Choroid plexus epithelial cell (primary cell): ENCODE measurements at regions not wholly inside any gene's neighbourhood (a gene's known extent, or its start where the extent isn't known, plus 50 kb on each side); places are given as distances from the start of the nearest gene placed in this dataset.
A peak's percentile ranks its signal among the peaks of the same experiment; 100 is the strongest.

Source experiments
- DNase-seq: peaks from one replicate; pipeline ENCODE4 v3.0.0-alpha.2; 2010; ENCODE audit warnings: low read depth
- H3K4me3 ChIP-seq: 2 replicates; pipeline ENCODE4 v1.5.1; 2011; ENCODE audit warnings: low read depth, mild to moderate bottlenecking, control low read depth, low read length, moderate library complexity
- CTCF ChIP-seq: conservative IDR thresholded peaks from 2 replicates; pipeline ENCODE4 v1.5.1; 2011; ENCODE audit warnings: low read depth, mild to moderate bottlenecking, control low read depth, inconsistent platforms, low read length, moderate library complexity

GRCh38 chr12:78387721-78388120 lies 476.9 kb upstream of the SYT1 start:
- no peak for TF ChIP-seq CTCF
- DNase-seq = no peak
- no peak overlapping the region for H3K4me3 ChIP-seq

- TF ChIP-seq CTCF = no peak
- no peak overlapping the region for H3K4me3 ChIP-seq
- DNase-seq = no peak
Observed at GRCh38 chr12:78388461-78388860, 476.1 kb upstream of the SYT1 start.

GRCh38 chr12:78390920-78391319 lies 473.7 kb upstream of the SYT1 start:
- TF ChIP-seq CTCF = no peak
- no peak overlapping the region for H3K4me3 ChIP-seq
- no peak for DNase-seq

- TF ChIP-seq CTCF = peak; percentile 65
- no peak overlapping the region for H3K4me3 ChIP-seq
- peak; percentile 73 for DNase-seq
Observed at GRCh38 chr12:78392918-78393317, 471.7 kb upstream of the SYT1 start.

GRCh38 chr12:78395961-78396360 lies 468.6 kb upstream of the SYT1 start:
- TF ChIP-seq CTCF = no peak
- DNase-seq = no peak
- no peak overlapping the region for H3K4me3 ChIP-seq

GRCh38 chr12:78396538-78396937 lies 468.0 kb upstream of the SYT1 start:
- TF ChIP-seq CTCF = no peak
- H3K4me3 ChIP-seq = no peak overlapping the region

GRCh38 chr12:78398750-78399149 lies 465.8 kb upstream of the SYT1 start:
- no peak for TF ChIP-seq CTCF
- no peak overlapping the region for H3K4me3 ChIP-seq
- DNase-seq = peak; percentile 23

More at GRCh38 chr12:78396538-78396937, 468.0 kb upstream of the SYT1 start:
- no peak for DNase-seq
